NCI-H345 treated with DMSO at 0.1 percent for 48 hours (cell line): ENCODE measurements at regions not wholly inside any gene's neighbourhood (a gene's known extent, or its start where the extent isn't known, plus 50 kb on each side); places are given as distances from the start of the nearest gene placed in this dataset.

ENCODE experiments used
- DNase-seq: peaks from one replicate; lab custom pipeline; 2025; ENCODE audit not compliant: unreplicated experiment; lab: John Stamatoyannopoulos, UW

DNA sequence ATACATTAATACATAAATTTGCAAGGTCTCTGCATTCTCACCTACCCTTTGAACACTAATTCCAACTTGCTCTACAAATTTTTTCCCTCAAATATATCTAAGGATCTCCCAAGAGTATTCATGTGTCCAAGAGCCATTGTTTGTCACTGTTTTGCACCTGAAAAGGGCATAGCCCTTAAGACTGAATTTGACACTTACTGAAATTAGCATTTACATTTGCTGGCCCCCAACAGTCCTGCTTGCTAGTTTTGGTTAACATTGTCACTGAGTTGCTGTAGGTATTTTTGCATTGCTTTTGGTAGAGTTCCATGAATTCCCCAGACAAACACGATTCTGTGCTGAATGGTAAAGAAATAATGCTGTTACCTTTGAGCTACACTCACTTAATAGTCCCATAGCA, 57.3 kb downstream of the KCNA4 start:
- DNase-seq, result no peak

DNA sequence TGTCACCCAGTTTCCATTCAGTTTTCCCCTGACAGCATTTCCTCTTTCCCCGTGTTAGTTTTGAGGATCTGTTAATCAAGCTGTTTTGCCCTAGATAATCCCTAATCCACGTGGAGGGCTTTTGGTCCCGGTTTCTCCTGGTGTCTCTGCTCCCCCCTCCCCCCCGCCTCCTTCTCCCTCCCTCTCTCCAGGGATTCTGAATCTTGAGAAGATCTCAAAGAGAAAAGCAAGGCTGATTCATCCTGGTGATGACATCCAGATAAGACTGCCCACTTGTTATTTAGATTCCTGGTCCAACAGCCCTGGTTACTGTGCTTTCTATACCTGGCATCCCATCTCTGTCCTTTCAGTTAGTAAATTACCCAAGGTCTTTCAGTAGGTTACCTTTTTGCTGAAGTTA, 59.4 kb downstream of the KCNA4 start:
- DNase-seq, result no peak

DNA sequence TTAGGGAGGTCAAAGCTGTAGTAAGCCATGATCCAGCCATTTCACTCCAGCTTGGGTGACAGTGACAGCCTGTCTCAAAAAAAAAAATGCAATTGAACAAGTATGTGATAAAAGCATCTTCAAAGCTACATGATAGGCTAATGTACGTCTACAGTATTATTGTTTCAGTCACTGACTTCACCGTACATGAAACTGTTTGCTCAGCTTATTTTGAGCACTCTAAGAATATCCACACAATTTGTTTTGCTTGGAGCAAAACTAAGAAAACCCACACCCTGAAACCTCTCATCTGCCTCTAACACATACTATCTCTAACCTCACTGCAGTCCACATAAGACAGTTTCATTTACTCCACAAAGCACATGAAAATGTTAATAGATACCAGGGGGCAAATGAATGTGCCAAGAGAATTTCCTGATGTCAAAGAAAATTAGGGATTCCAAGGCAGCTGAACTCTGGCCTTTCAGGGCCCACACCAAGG, 60.7 kb downstream of the KCNA4 start:
- DNase-seq, result no peak

DNA sequence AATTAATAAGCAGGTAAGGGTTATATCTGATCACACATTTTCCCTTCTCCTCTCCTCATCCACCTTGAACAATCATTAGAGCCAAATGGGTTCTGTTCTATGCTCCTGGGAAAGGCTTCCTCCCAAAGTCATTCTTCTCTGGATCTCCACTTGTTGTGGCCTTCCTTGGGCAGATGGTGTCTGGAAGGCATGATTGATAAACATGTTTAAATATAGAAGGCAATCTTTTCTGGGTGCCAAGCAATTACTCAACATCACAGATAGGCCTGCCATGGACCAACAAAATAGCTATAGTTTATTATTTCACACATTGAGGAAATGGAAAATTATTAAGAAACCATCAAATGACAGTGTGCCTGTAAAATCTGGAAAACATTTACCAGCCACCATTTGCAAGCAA, 73.5 kb downstream of the KCNA4 start:
- DNase-seq, result no peak

DNA sequence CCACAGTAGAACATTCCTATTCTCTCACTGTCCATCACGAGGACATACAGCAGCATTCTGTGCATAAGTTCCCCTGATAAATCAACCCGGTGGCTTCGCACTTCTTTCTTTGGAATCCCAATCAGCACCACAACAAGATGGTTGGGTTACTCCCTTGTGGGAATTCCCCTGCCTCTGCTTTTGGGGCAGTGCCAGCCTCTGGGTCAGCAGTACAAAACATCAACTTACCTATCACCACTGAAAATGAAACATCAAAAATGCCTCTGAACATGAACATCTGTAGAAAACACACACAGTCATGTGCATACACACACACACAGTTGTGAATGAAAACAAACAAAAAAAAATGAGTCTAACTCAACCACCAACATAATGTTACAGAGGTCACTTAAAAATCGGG, 79.3 kb downstream of the KCNA4 start:
- DNase-seq, result no peak

- no peak for DNase-seq
Observed at GRCh38 chr11:29934115-29934638, 82.7 kb downstream of the KCNA4 start.

DNA sequence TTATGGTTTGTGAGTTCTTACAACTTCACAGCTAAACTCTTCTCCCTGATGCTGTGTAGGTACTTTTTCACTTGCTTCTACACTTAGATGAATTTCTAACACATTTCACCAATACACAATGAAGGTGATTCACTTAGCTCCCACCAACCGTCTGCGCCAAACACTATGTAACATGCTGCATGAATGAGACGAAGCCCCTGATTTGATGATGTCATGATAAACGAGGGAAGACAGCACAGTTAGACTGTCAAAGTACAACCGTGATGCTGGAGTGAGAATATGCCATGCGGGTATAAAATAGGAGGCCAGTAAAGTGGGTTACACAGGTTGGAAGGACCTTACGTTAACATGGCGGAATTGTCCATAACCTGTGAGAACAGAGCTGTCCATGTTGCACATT, 100.8 kb downstream of the KCNA4 start:
- no peak for DNase-seq

DNA sequence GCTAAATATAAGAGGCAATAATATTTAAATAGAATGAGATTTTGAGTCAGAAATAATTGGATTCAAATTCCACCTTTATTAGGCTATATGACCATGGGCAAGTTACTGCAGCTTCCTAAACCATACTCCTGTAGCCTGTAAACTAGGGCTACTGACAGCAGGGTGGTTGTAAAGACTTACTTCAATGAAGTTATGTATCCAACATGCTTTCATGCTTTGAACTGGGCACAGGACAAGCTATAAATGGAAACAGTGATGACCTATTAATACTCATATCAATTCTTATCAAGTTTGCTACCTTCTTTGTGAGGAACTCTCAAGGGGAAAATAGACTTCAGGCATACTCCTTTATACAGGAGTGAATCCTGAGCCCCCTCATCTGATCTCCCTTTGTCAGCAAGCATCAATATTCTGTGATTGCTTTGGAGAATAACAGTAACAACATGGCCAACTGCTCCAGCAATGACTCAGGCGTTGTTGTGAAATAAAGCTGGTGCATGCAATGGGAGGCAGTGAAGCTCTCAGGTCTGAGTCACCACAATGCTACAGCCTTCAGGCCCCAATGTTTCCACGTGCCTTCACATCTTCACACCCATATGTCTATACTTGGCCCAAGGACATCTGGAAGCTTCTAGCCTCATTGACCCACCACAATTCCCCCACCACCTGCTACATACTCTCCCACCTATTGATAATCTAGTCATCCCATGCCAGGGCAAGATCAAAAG, 102.5 kb downstream of the KCNA4 start:
- DNase-seq, result no peak

- DNase-seq, result no peak
Observed at GRCh38 chr11:29913352-29913751, 103.5 kb downstream of the KCNA4 start.

DNA sequence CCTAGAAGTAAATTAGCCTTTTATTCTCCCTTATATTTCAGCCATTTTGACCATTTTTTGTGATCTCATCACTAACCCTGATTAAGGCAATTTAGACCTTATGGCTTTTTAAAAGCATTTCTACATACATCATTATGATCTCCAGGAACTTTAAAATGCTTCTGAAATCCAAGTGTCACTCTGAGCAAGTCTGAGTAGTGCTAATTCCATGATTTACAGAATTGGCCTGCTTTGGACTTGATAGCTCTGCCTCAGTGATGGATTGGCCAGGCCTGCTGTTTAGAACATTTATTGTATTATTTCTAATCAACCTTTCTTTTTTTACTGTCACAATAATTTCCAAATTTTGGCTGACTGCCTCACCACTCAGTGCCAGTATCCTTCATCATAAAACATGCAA, 116.4 kb downstream of the KCNA4 start:
- DNase-seq, result no peak

DNA sequence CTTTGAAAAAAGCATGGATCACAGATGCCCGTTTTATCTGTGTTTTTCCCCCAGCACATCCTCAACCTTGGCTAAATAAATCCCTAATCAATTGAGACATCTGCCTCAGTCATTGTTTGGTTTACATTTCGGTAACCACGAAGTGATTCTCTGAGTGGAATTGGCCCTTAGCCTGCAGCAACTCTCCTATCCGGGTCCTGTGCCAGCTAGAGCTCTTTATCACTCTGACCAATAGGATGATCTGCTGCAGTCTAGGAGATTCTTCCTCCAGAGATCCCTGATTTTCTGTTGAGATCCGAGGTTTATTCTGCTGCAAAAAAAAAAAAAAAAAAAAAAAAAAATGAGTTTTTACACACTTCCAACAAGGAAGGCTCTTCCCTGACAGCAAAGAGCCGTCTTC, 137.3 kb downstream of the KCNA4 start:
- no peak for DNase-seq

- no peak for DNase-seq
Observed at GRCh38 chr11:29876192-29876591, 140.6 kb downstream of the KCNA4 start.

- DNase-seq, result no peak
Observed at GRCh38 chr11:29847219-29847618, 169.6 kb downstream of the KCNA4 start.

- DNase-seq, result no peak
Observed at GRCh38 chr11:29844701-29845379, 172.0 kb downstream of the KCNA4 start.

DNA sequence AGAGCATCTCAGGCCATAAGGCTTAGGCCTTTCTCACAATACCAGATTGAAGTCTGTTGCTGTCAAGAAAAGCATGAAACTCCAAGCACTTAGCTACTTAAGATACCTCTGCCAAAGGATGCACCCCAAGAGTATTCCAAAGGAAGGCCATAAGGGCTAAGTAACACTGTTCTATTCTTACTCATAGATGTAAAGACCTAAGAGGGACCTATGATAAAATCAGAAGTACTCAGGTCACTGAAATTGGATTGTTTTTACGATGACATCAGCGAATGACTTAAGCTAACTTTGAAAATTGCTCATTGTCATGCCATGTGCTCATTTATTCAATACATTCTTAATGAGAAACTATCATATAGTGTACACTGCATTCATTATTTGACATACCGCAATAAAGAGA, 172.8 kb downstream of the KCNA4 start:
- no peak for DNase-seq

DNA sequence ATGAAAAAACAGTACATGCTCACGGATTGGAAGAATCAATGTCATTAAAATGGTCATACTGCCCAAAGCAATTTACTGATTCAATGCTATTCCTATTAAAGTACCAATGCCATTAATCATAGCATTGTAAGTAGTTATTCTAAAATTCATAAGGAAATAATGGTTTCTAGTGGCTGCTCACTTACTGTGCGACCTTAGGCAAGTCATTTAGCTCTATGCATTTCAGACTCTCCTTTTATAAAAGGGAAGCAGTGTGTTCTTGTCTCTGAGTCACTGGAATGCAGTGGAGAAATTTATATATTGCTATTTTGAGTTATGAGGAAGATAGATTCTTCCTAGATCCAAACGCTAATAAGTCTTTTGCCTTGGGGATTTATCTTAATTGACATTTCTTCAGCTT, 174.8 kb downstream of the KCNA4 start:
- no peak for DNase-seq

DNA sequence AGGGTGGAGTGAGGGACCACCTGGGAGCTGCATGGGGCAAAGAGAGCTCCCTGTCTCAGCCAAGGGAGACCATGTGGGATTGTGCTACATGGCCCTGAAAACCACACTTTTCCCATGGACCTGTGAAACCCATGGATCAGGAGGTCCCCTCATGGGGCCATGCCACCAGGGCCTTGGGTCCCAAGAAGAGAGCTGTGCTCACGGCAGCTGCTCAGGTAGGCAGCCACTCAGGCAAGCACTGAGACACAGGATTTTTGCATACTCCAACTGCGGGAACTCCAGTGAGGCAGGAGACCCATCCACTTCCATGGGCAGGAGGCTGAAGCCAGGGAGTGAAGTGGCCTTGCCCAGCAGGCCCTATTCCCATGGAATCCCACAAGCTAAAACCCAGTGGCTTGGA, 190.0 kb downstream of the KCNA4 start:
- DNase-seq, result no peak

GRCh38 chr11:29816359-29816758, 200.5 kb downstream of the KCNA4 start:
- no peak for DNase-seq

- no peak for DNase-seq
Observed at GRCh38 chr11:29809121-29809520, 207.7 kb downstream of the KCNA4 start.

DNA sequence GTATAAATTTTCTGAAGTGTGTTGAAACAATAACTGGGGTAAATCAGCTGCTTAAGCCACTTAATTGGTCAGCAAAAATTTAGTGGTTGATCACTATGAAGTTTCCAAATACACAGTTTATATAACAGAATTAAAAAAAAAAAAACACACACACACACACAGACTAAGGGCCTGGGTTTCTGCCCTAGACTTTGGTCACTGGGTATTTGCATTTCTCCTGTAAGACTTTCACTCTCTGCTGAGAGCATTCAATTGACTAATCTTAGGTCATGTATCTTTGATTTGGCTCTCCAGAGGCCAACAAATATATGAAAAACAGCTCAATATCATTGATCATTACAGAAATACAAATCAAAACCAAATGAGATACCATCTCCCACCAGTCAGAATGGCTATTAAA, 214.3 kb downstream of the KCNA4 start:
- no peak for DNase-seq

DNA sequence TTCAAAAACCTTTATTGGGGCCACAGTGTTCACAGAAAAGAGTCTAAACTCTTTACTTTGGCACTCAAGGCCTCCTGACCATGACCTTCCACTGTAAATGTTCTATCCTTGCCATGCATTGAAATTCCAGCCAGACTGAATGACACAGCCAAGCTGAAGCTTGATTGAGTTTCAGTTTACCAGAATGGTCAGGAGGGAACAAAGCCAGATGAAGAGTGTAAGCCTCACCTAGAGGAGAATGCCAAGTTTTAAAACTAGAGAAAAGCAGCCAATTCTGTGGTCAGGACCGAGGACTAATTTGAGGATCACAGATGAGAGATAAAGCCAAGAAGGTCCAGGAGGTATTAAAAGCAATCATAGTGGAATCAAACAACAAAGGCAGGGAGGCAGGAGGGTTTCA, 215.3 kb downstream of the KCNA4 start:
- DNase-seq, result no peak

- no peak for DNase-seq
Observed at GRCh38 chr11:29786092-29786491, 230.7 kb downstream of the KCNA4 start.

DNA sequence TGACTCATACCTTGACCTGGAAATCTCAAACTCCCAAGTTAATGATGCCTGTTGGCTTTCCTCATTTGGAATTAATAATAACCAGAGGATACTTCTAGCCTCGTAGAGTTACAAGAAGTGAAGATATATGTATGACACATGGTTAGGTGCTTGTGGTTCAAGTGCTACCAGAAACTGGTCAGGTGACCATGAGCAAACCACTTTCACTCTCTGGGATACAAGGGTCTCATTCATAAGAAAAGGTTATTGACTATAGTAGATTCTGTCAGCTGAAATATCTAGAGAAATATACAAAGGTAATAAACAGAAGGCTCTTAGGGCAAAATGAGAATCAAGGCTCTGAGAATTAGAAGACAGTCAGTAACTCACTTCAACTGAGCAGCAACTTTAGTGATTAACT, 233.3 kb downstream of the KCNA4 start:
- no peak for DNase-seq
